Natural killer cell (primary cell): ENCODE measurements at regions not wholly inside any gene's neighbourhood (a gene's known extent, or its start where the extent isn't known, plus 50 kb on each side); places are given as distances from the start of the nearest gene placed in this dataset.

ENCODE experiments used
- ATAC-seq, 3 donors: fragments of 150-1000 bp in 2 of 3; fragments of 200-7000 bp in 1 of 3; cut with Tn5 transposase; 1 replicate in 1 of 3; 2 replicates in 2 of 3; pipeline ENCODE4 v1.10.0; 2021; ENCODE audit warnings: mild to moderate bottlenecking in 2 of 3, moderate library complexity in 2 of 3
- DNase-seq, 2 donors: peaks; one replicate each; pipeline versions ENCODE4 v3.0.0 to v3.0.0-alpha.2; 2013 to 2021; ENCODE audit warnings: mixed read lengths in 1 of 2
- H3K27ac ChIP-seq: one replicate; pipeline ENCODE4 v1.5.1; 2013; ENCODE audit warnings: mild to moderate bottlenecking, low read length
- H3K27me3 ChIP-seq: one replicate; pipeline ENCODE4 v1.6.1; 2013; ENCODE audit warnings: low read length; ENCODE audit not compliant: control insufficient read depth, insufficient read depth
- H3K36me3 ChIP-seq: one replicate; pipeline ENCODE4 v1.6.1; 2013; ENCODE audit warnings: low read length; ENCODE audit not compliant: control insufficient read depth, insufficient read depth
- H3K4me1 ChIP-seq: one replicate; pipeline ENCODE4 v1.6.1; 2013; ENCODE audit warnings: low read length; ENCODE audit not compliant: control insufficient read depth, insufficient read depth
- H3K4me3 ChIP-seq: one replicate; pipeline ENCODE4 v1.5.1; 2013; ENCODE audit warnings: low read length
- H3K9me3 ChIP-seq: one replicate; pipeline ENCODE4 v1.6.1; 2013; ENCODE audit warnings: low read length; ENCODE audit not compliant: control insufficient read depth, insufficient read depth
- H3K27ac Mint-ChIP-seq, 2 donors: one replicate each; pipeline ENCODE4 v1.8.0; 2022; ENCODE audit warnings: mild to moderate bottlenecking in 2 of 2, mixed read lengths in 2 of 2, moderate library complexity in 1 of 2
- H3K27me3 Mint-ChIP-seq, 2 donors: one replicate each; pipeline ENCODE4 v1.8.0; 2022; ENCODE audit warnings: low read depth in 2 of 2, mixed read lengths in 2 of 2
- H3K36me3 Mint-ChIP-seq: one replicate; pipeline ENCODE4 v1.8.0; 2022; ENCODE audit warnings: mixed read lengths
- H3K4me1 Mint-ChIP-seq, 2 donors: one replicate each; pipeline ENCODE4 v1.8.0; 2022; ENCODE audit warnings: mixed read lengths in 2 of 2
- H3K4me3 Mint-ChIP-seq: one replicate; pipeline ENCODE4 v1.8.0; 2022; ENCODE audit warnings: mild to moderate bottlenecking, moderate library complexity, mixed read lengths
- H3K9me3 Mint-ChIP-seq, 2 donors: one replicate each; pipeline ENCODE4 v1.8.0; 2022; ENCODE audit warnings: mixed read lengths in 2 of 2
- WGBS: methylation state at CpG from one replicate; pipeline ENCODE4 v1.1.7; 2013; ENCODE audit warnings: missing lambda C conversion rate; ENCODE audit not compliant: insufficient coverage; 5-methylcytosine and 5-hydroxymethylcytosine counted together
- intact Hi-C: fragments of 100-400 bp; cut with micrococcal nuclease; formaldehyde crosslinking; loops from one replicate; pipeline ENCODE4 v1.14.2; 2022
- TF ChIP-seq, protein P1 (sequence below): fragments of 200-600 bp; IDR thresholded peaks from one replicate; pipeline ENCODE4 v1.8.0; 2022; ENCODE audit warnings: antibody characterized with exemption

DNA sequence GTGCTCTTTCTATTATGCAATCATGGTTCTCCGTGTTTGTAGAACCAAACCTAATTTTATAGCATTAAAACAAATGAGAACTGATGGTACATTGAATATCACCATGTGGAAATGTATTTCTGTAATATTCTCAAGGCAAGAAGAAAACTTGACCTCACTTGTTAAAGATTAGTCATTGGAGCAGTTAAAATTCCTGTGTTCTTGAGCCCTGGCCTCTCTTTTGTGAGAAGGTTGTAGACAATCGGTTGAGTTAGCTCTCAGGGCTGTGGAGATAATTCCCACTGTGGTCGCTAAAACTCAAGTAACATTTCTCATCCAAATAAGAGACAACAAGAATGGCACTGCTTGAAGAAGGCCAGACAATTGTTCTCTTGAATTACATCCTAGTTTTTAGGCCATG lies 216.0 kb upstream of the KLF4 start:
- Histone ChIP-seq H3K27ac (no peak overlapping the region), H3K9me3 (no peaks in the 10 kb centered on the region), H3K27me3 (no peaks in the 10 kb centered on the region), H3K4me1 (no peaks in the 10 kb centered on the region), H3K36me3 (no peaks in the 10 kb centered on the region), H3K4me3 (no peak overlapping the region)
- TF ChIP-seq, protein P1, sequence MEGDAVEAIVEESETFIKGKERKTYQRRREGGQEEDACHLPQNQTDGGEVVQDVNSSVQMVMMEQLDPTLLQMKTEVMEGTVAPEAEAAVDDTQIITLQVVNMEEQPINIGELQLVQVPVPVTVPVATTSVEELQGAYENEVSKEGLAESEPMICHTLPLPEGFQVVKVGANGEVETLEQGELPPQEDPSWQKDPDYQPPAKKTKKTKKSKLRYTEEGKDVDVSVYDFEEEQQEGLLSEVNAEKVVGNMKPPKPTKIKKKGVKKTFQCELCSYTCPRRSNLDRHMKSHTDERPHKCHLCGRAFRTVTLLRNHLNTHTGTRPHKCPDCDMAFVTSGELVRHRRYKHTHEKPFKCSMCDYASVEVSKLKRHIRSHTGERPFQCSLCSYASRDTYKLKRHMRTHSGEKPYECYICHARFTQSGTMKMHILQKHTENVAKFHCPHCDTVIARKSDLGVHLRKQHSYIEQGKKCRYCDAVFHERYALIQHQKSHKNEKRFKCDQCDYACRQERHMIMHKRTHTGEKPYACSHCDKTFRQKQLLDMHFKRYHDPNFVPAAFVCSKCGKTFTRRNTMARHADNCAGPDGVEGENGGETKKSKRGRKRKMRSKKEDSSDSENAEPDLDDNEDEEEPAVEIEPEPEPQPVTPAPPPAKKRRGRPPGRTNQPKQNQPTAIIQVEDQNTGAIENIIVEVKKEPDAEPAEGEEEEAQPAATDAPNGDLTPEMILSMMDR: no peak
- Mint-ChIP-seq H3K4me3 (no peak overlapping the region), H3K36me3 (no peaks in the 10 kb centered on the region), H3K27me3 (peaks cover 0 to 3% of the 10 kb centered on the region in 2 donors), H3K4me1 (peaks cover 0 to 7% of the 10 kb centered on the region in 2 donors), H3K27ac (no peak overlapping the region), H3K9me3 (peaks cover 0 to 3% of the 10 kb centered on the region in 2 donors)
- ATAC-seq: no peak
- no peak for DNase-seq
- intact Hi-C loops: no loop called here
- WGBS: 100% methylated on average over 1 of the region's 3 CpGs

DNA sequence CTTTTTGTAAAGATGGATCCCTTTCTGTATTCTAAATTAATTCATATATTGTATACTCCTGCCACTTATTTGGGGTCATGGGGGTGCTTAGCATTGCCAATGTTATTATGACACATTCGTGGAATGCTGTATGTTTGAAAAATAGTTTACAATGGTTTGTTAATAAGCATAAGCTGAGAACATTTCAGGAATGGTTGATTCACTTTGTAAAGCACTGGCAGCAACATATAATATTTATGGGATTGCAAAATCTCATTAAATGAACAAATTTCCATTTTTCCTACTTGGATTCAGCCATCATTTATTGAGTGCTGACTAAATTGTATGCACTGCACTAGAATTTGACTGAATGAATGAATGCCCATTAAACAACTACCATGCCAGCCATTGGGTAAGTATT lies 215.2 kb upstream of the KLF4 start:
- intact Hi-C loops: no loop called here
- Mint-ChIP-seq H3K9me3 (peaks cover 0 to 3% of the 10 kb centered on the region in 2 donors), H3K36me3 (no peaks in the 10 kb centered on the region), H3K27ac (no peak overlapping the region), H3K4me1 (peaks cover 0 to 7% of the 10 kb centered on the region in 2 donors), H3K27me3 (peaks cover 0 to 3% of the 10 kb centered on the region in 2 donors), H3K4me3 (no peak overlapping the region)
- TF ChIP-seq, protein P1: no peak
- 100% methylated on average over 1 of the region's 1 CpG for WGBS
- Histone ChIP-seq H3K9me3 (no peaks in the 10 kb centered on the region), H3K27me3 (no peaks in the 10 kb centered on the region), H3K36me3 (no peaks in the 10 kb centered on the region), H3K4me1 (no peaks in the 10 kb centered on the region), H3K4me3 (no peak overlapping the region), H3K27ac (no peak overlapping the region)
- ATAC-seq: no peak
- no peak for DNase-seq

DNA sequence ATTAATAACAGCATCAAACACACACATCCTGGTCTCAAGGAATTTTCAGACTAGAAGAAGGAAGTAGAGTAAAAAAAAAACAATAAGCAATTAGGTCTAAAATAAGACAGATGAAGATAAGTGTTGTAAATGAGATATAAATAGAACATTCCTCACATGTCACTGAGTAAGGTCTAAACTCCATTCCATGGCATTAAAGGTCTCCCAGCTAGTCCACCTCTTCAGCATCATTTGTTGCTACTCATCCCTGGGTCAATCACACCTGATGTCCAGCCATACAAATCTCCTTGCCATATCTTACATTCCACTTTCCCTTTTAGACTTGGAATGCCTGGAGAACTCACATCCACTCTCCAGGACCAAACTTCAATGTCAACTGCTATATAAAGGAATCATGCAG lies 214.1 kb upstream of the KLF4 start:
- Mint-ChIP-seq H3K27ac (no peak overlapping the region), H3K36me3 (no peaks in the 10 kb centered on the region), H3K4me1 (peaks cover 0 to 7% of the 10 kb centered on the region in 2 donors), H3K4me3 (no peak overlapping the region), H3K27me3 (peaks cover 0 to 3% of the 10 kb centered on the region in 2 donors), H3K9me3 (peaks cover 0 to 3% of the 10 kb centered on the region in 2 donors)
- no peaks in the 10 kb centered on the region for H3K9me3 ChIP-seq
- no peaks in the 10 kb centered on the region for H3K4me1 ChIP-seq
- TF ChIP-seq, protein P1: no peak
- no peaks in the 10 kb centered on the region for H3K36me3 ChIP-seq
- no peak for DNase-seq
- no peaks in the 10 kb centered on the region for H3K27me3 ChIP-seq
- H3K27ac ChIP-seq: no peak overlapping the region
- intact Hi-C loops: no loop called here
- ATAC-seq: no peak
- no peak overlapping the region for H3K4me3 ChIP-seq

DNA sequence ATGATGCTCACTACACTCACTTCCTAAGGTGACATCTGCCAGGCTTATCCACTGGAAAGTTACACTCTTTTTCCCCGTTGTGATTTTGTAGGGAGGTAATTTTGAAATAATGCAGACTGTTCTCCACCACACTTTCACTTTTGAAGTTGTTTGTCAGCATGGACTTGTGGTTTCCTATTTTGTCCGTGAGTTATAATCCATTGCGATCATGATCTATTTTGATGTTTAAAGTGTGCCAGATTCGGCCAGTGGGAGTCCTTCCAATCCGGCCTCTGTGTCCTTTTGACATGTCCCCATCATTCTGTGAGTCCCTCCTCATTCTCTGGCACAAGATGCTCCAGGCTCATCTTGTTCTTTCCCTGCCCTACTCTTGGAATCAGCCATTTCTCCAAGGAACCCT lies 211.3 kb upstream of the KLF4 start:
- Mint-ChIP-seq H3K36me3 (no peaks in the 10 kb centered on the region), H3K9me3 (peaks cover 0 to 3% of the 10 kb centered on the region in 2 donors), H3K4me3 (no peak overlapping the region), H3K4me1 (peaks cover 0 to 7% of the 10 kb centered on the region in 2 donors), H3K27me3 (peaks cover 0 to 3% of the 10 kb centered on the region in 2 donors), H3K27ac (no peak overlapping the region)
- ATAC-seq (no peak), DNase-seq (no peak)
- Histone ChIP-seq H3K9me3 (no peaks in the 10 kb centered on the region), H3K4me3 (no peak overlapping the region), H3K27me3 (no peaks in the 10 kb centered on the region), H3K27ac (no peak overlapping the region), H3K36me3 (no peaks in the 10 kb centered on the region), H3K4me1 (no peaks in the 10 kb centered on the region)
- intact Hi-C loops: no loop called here
- TF ChIP-seq, protein P1: no peak
- WGBS: 4% methylated on average over 4 of the region's 5 CpGs
